Parathyroid adenoma (tissue), 2 donors: ENCODE measurements at regions not wholly inside any gene's neighbourhood (a gene's known extent, or its start where the extent isn't known, plus 50 kb on each side); places are given as distances from the start of the nearest gene placed in this dataset.

Experiments
- H2AFZ ChIP-seq: fragments of 300-600 bp; sonication (generic); one replicate; pipeline ENCODE4 v1.7.0; 2017; ENCODE audit warnings: antibody characterized with exemption, mild to moderate bottlenecking
- H3K27ac ChIP-seq: fragments of 300-600 bp; sonication (generic); one replicate; pipeline ENCODE4 v1.7.0; 2017
- H3K27me3 ChIP-seq: fragments of 300-600 bp; sonication (generic); one replicate; pipeline ENCODE4 v1.7.0; 2017; ENCODE audit warnings: low read length; ENCODE audit not compliant: control insufficient read depth, insufficient read depth
- H3K36me3 ChIP-seq: fragments of 300-600 bp; sonication (generic); one replicate; pipeline ENCODE4 v1.7.0; 2017; ENCODE audit warnings: low read length; ENCODE audit not compliant: control insufficient read depth, insufficient read depth
- H3K4me1 ChIP-seq: fragments of 300-600 bp; sonication (generic); one replicate; pipeline ENCODE4 v1.7.0; 2017; ENCODE audit warnings: control low read depth
- H3K4me2 ChIP-seq: fragments of 300-600 bp; sonication (generic); one replicate; pipeline ENCODE4 v1.7.0; 2017; ENCODE audit warnings: low read length
- H3K4me3 ChIP-seq: fragments of 300-600 bp; sonication (generic); one replicate; pipeline ENCODE4 v1.7.0; 2017; ENCODE audit warnings: low read depth, low read length
- H3K79me2 ChIP-seq: fragments of 300-600 bp; sonication (generic); one replicate; pipeline ENCODE4 v1.7.0; 2017; ENCODE audit warnings: control low read depth
- H3K9ac ChIP-seq: fragments of 300-600 bp; sonication (generic); one replicate; pipeline ENCODE4 v1.7.0; 2017; ENCODE audit warnings: mild to moderate bottlenecking
- H3K9me3 ChIP-seq: fragments of 300-600 bp; sonication (generic); one replicate; pipeline ENCODE4 v1.7.0; 2017; ENCODE audit warnings: low read length; ENCODE audit not compliant: control insufficient read depth
- TF ChIP-seq, protein P1 (sequence below): fragments of 300-600 bp; sonication (generic); IDR thresholded peaks from one replicate; pipeline ENCODE4 v1.7.0; 2017; ENCODE audit warnings: antibody characterized with exemption, mild to moderate bottlenecking
- donor health status: primary hyperparathyroidism.

DNA sequence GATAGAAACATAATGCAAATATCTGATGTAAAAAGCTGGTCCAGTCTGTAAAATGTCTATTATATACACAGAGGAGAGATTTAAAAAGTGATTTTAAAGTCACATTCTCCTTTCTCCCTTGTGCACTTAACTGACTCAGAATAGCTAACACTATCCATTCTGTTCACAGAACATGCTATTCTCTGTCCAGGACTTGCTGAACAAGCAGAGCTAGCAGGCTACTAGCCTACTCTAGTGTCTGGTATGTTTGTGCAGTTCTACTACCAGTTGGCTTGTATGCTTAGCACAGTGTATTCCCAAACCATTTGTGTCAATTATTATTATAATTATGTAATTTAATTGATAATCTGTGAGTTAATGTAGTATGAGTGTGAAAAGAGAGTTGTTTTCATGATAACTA lies 161.7 kb upstream of the NUDT12 start:
- Histone ChIP-seq H3K79me2 (no peaks in the 10 kb centered on the region), H3K27me3 (no peaks in the 10 kb centered on the region), H3K9ac (no peak overlapping the region), H3K4me1 (no peaks in the 10 kb centered on the region), H3K27ac (no peak overlapping the region), H3K36me3 (no peaks in the 10 kb centered on the region), H2AFZ (no peak overlapping the region), H3K4me3 (no peak overlapping the region), H3K4me2 (no peak overlapping the region), H3K9me3 (no peaks in the 10 kb centered on the region)
- TF ChIP-seq, protein P1, sequence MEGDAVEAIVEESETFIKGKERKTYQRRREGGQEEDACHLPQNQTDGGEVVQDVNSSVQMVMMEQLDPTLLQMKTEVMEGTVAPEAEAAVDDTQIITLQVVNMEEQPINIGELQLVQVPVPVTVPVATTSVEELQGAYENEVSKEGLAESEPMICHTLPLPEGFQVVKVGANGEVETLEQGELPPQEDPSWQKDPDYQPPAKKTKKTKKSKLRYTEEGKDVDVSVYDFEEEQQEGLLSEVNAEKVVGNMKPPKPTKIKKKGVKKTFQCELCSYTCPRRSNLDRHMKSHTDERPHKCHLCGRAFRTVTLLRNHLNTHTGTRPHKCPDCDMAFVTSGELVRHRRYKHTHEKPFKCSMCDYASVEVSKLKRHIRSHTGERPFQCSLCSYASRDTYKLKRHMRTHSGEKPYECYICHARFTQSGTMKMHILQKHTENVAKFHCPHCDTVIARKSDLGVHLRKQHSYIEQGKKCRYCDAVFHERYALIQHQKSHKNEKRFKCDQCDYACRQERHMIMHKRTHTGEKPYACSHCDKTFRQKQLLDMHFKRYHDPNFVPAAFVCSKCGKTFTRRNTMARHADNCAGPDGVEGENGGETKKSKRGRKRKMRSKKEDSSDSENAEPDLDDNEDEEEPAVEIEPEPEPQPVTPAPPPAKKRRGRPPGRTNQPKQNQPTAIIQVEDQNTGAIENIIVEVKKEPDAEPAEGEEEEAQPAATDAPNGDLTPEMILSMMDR: no peak

DNA sequence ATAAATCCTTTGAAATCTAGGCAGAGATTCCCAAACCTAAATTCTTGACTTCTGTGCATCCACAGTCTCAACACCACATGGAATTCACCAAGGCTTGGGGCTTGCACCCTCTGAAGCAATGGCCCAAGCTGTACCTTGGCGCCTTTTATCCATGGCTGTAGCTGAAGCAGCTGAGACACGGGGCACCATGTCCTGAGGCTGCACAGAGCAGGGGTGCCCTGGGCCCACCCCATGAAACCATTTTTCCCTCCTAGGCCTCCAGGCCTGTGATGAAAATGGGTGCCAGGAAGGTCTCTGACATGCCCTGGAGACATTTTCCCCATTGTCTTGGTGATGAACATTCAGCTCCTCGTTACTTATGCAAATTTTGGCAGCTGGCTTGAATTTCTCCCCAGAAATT lies 158.6 kb upstream of the NUDT12 start:
- no peak overlapping the region for H3K4me2 ChIP-seq
- no peak overlapping the region for H2AFZ ChIP-seq
- H3K79me2 ChIP-seq: no peaks in the 10 kb centered on the region
- H3K27me3 ChIP-seq: no peaks in the 10 kb centered on the region
- H3K4me1 ChIP-seq: no peaks in the 10 kb centered on the region
- H3K9me3 ChIP-seq: no peaks in the 10 kb centered on the region
- TF ChIP-seq, protein P1: no peak
- no peak overlapping the region for H3K9ac ChIP-seq
- no peaks in the 10 kb centered on the region for H3K36me3 ChIP-seq
- no peak overlapping the region for H3K4me3 ChIP-seq
- no peak overlapping the region for H3K27ac ChIP-seq

DNA sequence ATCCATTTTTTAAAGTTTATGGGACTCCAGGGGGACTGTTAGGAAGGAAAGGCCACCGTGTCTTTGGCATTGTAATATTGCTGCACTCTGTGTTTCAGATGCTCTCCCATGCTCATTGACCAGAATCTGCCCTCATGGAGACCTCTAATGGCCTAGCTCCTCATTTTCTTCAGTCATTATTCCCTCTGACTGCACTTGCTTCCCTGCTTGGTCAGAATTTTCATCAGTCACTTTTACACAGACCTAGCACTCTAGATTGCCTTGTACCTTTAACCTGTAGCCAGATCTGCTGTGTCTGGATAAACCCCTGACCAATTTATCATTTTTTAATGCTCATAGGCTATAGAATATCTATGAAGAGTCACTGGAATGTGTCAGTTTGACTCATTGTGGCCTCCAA lies 155.5 kb upstream of the NUDT12 start:
- H3K36me3 ChIP-seq: no peaks in the 10 kb centered on the region
- no peaks in the 10 kb centered on the region for H3K27me3 ChIP-seq
- H3K4me1 ChIP-seq: no peaks in the 10 kb centered on the region
- H3K4me3 ChIP-seq: no peak overlapping the region
- H3K4me2 ChIP-seq: no peak overlapping the region
- no peak overlapping the region for H3K27ac ChIP-seq
- no peak overlapping the region for H3K9ac ChIP-seq
- H2AFZ ChIP-seq: no peak overlapping the region
- H3K9me3 ChIP-seq: no peaks in the 10 kb centered on the region
- TF ChIP-seq, protein P1: no peak
- H3K79me2 ChIP-seq: no peaks in the 10 kb centered on the region

DNA sequence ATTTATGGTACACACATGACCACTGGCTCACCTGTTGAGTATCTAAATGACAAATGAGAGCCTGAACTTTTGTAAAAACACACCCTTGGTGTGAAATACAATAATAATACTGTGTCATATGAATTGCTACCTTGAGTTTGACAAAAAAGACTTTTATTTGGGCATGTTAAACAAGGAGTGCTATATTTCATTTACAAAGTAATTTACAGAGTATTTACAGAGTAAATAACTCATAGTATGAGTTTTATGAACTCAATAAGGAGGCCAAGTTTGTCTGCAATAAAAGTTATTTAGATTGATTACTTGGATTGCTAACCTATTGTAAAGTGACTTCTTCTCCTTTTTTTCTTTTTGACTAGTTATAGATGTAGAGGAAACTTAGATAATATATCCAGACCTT lies 146.0 kb upstream of the NUDT12 start:
- TF ChIP-seq, protein P1: no peak
- H3K27ac ChIP-seq: no peak overlapping the region
- no peaks in the 10 kb centered on the region for H3K79me2 ChIP-seq
- H3K4me1 ChIP-seq: no peaks in the 10 kb centered on the region
- no peak overlapping the region for H3K4me2 ChIP-seq
- no peaks in the 10 kb centered on the region for H3K36me3 ChIP-seq
- no peak overlapping the region for H3K9ac ChIP-seq
- no peaks in the 10 kb centered on the region for H3K9me3 ChIP-seq
- H2AFZ ChIP-seq: no peak overlapping the region
- no peak overlapping the region for H3K4me3 ChIP-seq
- no peaks in the 10 kb centered on the region for H3K27me3 ChIP-seq

DNA sequence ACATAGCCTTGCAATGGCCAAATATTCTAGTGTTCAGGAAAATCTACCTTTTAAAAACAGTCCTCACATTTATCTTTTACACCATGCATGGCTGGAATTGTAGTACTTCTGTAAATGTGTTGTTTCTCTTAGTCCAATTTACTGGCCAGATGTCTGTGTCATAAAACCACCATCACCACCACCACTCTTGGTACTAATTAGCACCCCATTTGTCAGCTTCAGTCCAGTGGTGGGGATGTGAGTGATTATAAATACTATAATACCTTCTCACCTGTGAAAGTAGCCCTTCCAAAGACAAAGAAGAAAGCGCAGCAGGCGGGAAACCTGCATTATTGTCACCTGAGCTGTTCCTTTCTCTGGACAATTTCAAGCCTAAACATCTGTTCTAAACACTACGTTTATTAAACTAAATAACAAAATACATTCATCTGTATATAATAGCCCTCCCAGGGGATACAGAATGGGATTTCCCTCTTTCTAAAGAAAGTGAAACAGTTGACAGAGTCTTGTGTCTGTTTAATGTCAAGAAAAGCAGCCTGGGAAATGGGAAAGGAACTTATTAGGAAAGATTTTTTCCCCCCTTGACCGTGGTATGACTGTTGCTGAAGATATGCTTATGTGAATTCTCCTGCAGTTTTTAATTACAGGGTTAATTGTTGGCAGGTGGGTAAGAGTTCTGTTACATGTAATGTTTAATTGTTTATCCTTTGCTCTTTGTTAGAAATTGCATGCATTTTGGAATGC lies 144.5 kb upstream of the NUDT12 start:
- Histone ChIP-seq H3K27ac (no peak overlapping the region), H3K36me3 (no peaks in the 10 kb centered on the region), H3K27me3 (no peaks in the 10 kb centered on the region), H2AFZ (no peak overlapping the region), H3K4me1 (no peaks in the 10 kb centered on the region), H3K4me2 (no peak overlapping the region), H3K4me3 (no peak overlapping the region), H3K9ac (no peak overlapping the region), H3K79me2 (no peaks in the 10 kb centered on the region), H3K9me3 (no peaks in the 10 kb centered on the region)
- TF ChIP-seq, protein P1: no peak
